Liver (tissue), 3 donors: ENCODE measurements at regions not wholly inside any gene's neighbourhood (a gene's known extent, or its start where the extent isn't known, plus 50 kb on each side); places are given as distances from the start of the nearest gene placed in this dataset.

Experiments used
- ATF3 ChIP-seq: IDR thresholded peaks from 2 replicates; pipeline ENCODE4 v1.6.1; 2016; ENCODE audit warnings: antibody characterized with exemption
- CTCF ChIP-seq: fragments of 150-350 bp; IDR thresholded peaks from 2 replicates; pipeline ENCODE4 v1.5.1; 2017; ENCODE audit warnings: improper control_type of control experiment, low read depth, low read length; ENCODE audit not compliant: missing input control
- EGR1 ChIP-seq, 2 donors: IDR thresholded peaks; 2 replicates each; pipeline ENCODE4 v1.6.1; 2016 to 2018; ENCODE audit warnings: antibody characterized with exemption in 2 of 2, low read depth in 2 of 2
- FOXA1 ChIP-seq: IDR thresholded peaks from 2 replicates; pipeline ENCODE4 v1.6.1; 2016; ENCODE audit warnings: antibody characterized with exemption
- GABPA ChIP-seq, 2 donors: IDR thresholded peaks in 1 of 2; conservative IDR thresholded peaks in 1 of 2; 2 replicates each; pipeline ENCODE4 v1.6.1; 2016; ENCODE audit warnings: antibody characterized with exemption in 2 of 2, mild to moderate bottlenecking in 1 of 2, moderate library complexity in 1 of 2
- JUND ChIP-seq, 2 donors: IDR thresholded peaks; 2 replicates each; pipeline ENCODE4 v1.6.1; 2016; ENCODE audit warnings: antibody characterized with exemption in 2 of 2
- MAX ChIP-seq: IDR thresholded peaks from 2 replicates; pipeline ENCODE4 v1.6.1; 2016; ENCODE audit warnings: antibody characterized with exemption
- RAD21 ChIP-seq, 2 donors: IDR thresholded peaks; 2 replicates each; pipeline ENCODE4 v1.6.1; 2016; ENCODE audit warnings: antibody characterized with exemption in 2 of 2, mild to moderate bottlenecking in 2 of 2
- REST ChIP-seq: IDR thresholded peaks from 2 replicates; pipeline ENCODE4 v1.6.1; 2016; ENCODE audit warnings: antibody characterized with exemption, mild to moderate bottlenecking
- RXRA ChIP-seq, 2 donors: IDR thresholded peaks; 2 replicates each; pipeline ENCODE4 v1.6.1; 2017 to 2018; ENCODE audit warnings: antibody characterized with exemption in 2 of 2, mild to moderate bottlenecking in 1 of 2
- SP1 ChIP-seq: IDR thresholded peaks from 2 replicates; pipeline ENCODE4 v1.6.1; 2018; ENCODE audit warnings: antibody characterized with exemption, mild to moderate bottlenecking
- TAF1 ChIP-seq: conservative IDR thresholded peaks from 2 replicates; pipeline ENCODE4 v1.6.1; 2016; ENCODE audit warnings: antibody characterized with exemption, mild to moderate bottlenecking
- YY1 ChIP-seq: IDR thresholded peaks from 2 replicates; pipeline ENCODE4 v1.6.1; 2016; ENCODE audit warnings: antibody characterized with exemption, mild to moderate bottlenecking
- TF ChIP-seq, protein P1 (sequence below): IDR thresholded peaks from 2 replicates; pipeline ENCODE4 v1.6.1; 2016; ENCODE audit warnings: antibody characterized with exemption
- donor health status: healthy.
- donor health status: healthy.

GRCh38 chr2:234395891-234396420 is 100.9 kb downstream of the ARL4C start:
- TF ChIP-seq SP1 (no peak), CTCF (no peak), REST (no peak), EGR1 (IDR thresholded peaks at IDR 0.05; ENCODE audit: low read depth in 2 of 2) (no peak), RAD21 (IDR thresholded peaks at IDR 0.05) (no peak), FOXA1 (no peak), YY1 (no peak), GABPA (IDR thresholded peaks at IDR 0.05 in 1 of 2, conservative IDR thresholded peaks at IDR 0.05 in 1 of 2) (no peak), ATF3 (no peak), RXRA (IDR thresholded peaks at IDR 0.05) (no peak), JUND (IDR thresholded peaks at IDR 0.05) (no peak), MAX (no peak), TAF1 (no peak)
- TF ChIP-seq, protein P1, sequence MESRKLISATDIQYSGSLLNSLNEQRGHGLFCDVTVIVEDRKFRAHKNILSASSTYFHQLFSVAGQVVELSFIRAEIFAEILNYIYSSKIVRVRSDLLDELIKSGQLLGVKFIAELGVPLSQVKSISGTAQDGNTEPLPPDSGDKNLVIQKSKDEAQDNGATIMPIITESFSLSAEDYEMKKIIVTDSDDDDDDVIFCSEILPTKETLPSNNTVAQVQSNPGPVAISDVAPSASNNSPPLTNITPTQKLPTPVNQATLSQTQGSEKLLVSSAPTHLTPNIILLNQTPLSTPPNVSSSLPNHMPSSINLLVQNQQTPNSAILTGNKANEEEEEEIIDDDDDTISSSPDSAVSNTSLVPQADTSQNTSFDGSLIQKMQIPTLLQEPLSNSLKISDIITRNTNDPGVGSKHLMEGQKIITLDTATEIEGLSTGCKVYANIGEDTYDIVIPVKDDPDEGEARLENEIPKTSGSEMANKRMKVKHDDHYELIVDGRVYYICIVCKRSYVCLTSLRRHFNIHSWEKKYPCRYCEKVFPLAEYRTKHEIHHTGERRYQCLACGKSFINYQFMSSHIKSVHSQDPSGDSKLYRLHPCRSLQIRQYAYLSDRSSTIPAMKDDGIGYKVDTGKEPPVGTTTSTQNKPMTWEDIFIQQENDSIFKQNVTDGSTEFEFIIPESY = no peak
